ENCODE measurements at regions not wholly inside any gene's neighbourhood (a gene's known extent, or its start where the extent isn't known, plus 50 kb on each side); places are given as distances from the start of the nearest gene placed in this dataset.

GRCh38 chr10:120385992-120386391 lies 71.0 kb upstream of the PLPP4 start:
- intact Hi-C loops (cut with DNase I) = no loop called here

GRCh38 chr10:120386896-120387295 lies 70.1 kb upstream of the PLPP4 start:
- no peak for DNase-seq (ENCODE audit: low spot score in 2 of 2)
- no peak overlapping the region for H3K27ac ChIP-seq
- H3K9me3 ChIP-seq = no peaks in the 10 kb centered on the region
- H3K4me3 ChIP-seq = no peak overlapping the region
- TF ChIP-seq CTCF (IDR thresholded peaks at IDR 0.05) = no peak
- H3K36me3 ChIP-seq = no peaks in the 10 kb centered on the region
- H3K27me3 ChIP-seq = no peaks in the 10 kb centered on the region
- no peaks in the 10 kb centered on the region for H3K4me1 ChIP-seq
- intact Hi-C loops (cut with DNase I) = no loop called here

More at GRCh38 chr10:120385992-120386391, 71.0 kb upstream of the PLPP4 start:
- DNase-seq (ENCODE audit: low spot score in 2 of 2) = no peak
- TF ChIP-seq CTCF (IDR thresholded peaks at IDR 0.05) = no peak
- no peaks in the 10 kb centered on the region for H3K27me3 ChIP-seq
- no peaks in the 10 kb centered on the region for H3K9me3 ChIP-seq
- no peaks in the 10 kb centered on the region for H3K36me3 ChIP-seq
- no peaks in the 10 kb centered on the region for H3K4me1 ChIP-seq
- H3K4me3 ChIP-seq = no peak overlapping the region
- no peak overlapping the region for H3K27ac ChIP-seq

GRCh38 chr10:120387326-120387725 lies 69.7 kb upstream of the PLPP4 start:
- H3K9me3 ChIP-seq = no peaks in the 10 kb centered on the region
- intact Hi-C loops (cut with DNase I) = no loop called here
- no peaks in the 10 kb centered on the region for H3K4me1 ChIP-seq
- TF ChIP-seq CTCF (IDR thresholded peaks at IDR 0.05) = no peak
- H3K4me3 ChIP-seq = no peak overlapping the region
- H3K27me3 ChIP-seq = no peaks in the 10 kb centered on the region
- DNase-seq (ENCODE audit: low spot score in 2 of 2) = no peak
- no peak overlapping the region for H3K27ac ChIP-seq
- no peaks in the 10 kb centered on the region for H3K36me3 ChIP-seq

GRCh38 chr10:120392245-120392644 lies 64.8 kb upstream of the PLPP4 start:
- no peak for DNase-seq (ENCODE audit: low spot score in 2 of 2)
- intact Hi-C loops (cut with DNase I) = no loop called here
- Histone ChIP-seq H3K4me3 (no peak overlapping the region), H3K9me3 (no peaks in the 10 kb centered on the region), H3K4me1 (no peaks in the 10 kb centered on the region), H3K27ac (no peak overlapping the region), H3K27me3 (no peaks in the 10 kb centered on the region), H3K36me3 (no peaks in the 10 kb centered on the region)
- TF ChIP-seq CTCF (IDR thresholded peaks at IDR 0.05) = no peak

- Histone ChIP-seq H3K4me3 (no peak overlapping the region), H3K27me3 (no peaks in the 10 kb centered on the region), H3K27ac (no peak overlapping the region), H3K4me1 (no peaks in the 10 kb centered on the region), H3K9me3 (no peaks in the 10 kb centered on the region), H3K36me3 (no peaks in the 10 kb centered on the region)
- intact Hi-C loops (cut with DNase I) = no loop called here
- TF ChIP-seq CTCF (IDR thresholded peaks at IDR 0.05) = no peak
- DNase-seq (ENCODE audit: low spot score in 2 of 2) = no peak
Measured at GRCh38 chr10:120392671-120393079, 64.4 kb upstream of the PLPP4 start.

GRCh38 chr10:120394446-120394845 lies 62.6 kb upstream of the PLPP4 start:
- intact Hi-C loops (cut with DNase I) = no loop called here
- no peak for TF ChIP-seq CTCF (IDR thresholded peaks at IDR 0.05)

More at GRCh38 chr10:120394446-120394845, 62.6 kb upstream of the PLPP4 start:
- no peak overlapping the region for H3K27ac ChIP-seq
- DNase-seq (ENCODE audit: low spot score in 2 of 2) = no peak
- no peaks in the 10 kb centered on the region for H3K27me3 ChIP-seq
- H3K4me1 ChIP-seq = no peaks in the 10 kb centered on the region
- no peaks in the 10 kb centered on the region for H3K9me3 ChIP-seq
- no peaks in the 10 kb centered on the region for H3K36me3 ChIP-seq
- no peak overlapping the region for H3K4me3 ChIP-seq

All from ascending aorta (tissue), 2 donors.